Left ventricle myocardium superior (tissue), 1 donor: ENCODE measurements at regions not wholly inside any gene's neighbourhood (a gene's known extent, or its start where the extent isn't known, plus 50 kb on each side); places are given as distances from the start of the nearest gene placed in this dataset.
"Not testable (repeated sequence)": the region's sequence is repeated elsewhere in the genome, so short reads cannot be mapped to it uniquely, and the experiment has no call there.

Experiments
- ATAC-seq: fragments of 200-7000 bp; cut with Tn5 transposase; one replicate; pipeline ENCODE4 v1.9.1; 2020; ENCODE audit warnings: mild to moderate bottlenecking, moderate library complexity
- DNase-seq: peaks from one replicate; pipeline ENCODE4 v3.0.0-alpha.2; 2020
- intact Hi-C: fragments of 100-400 bp; cut with micrococcal nuclease; formaldehyde crosslinking; loops from one replicate; pipeline ENCODE4 v1.11.0; 2022
- donor health status: DM: no; HTN: yes; CAD: no; lungs with severe emphysema.

DNA sequence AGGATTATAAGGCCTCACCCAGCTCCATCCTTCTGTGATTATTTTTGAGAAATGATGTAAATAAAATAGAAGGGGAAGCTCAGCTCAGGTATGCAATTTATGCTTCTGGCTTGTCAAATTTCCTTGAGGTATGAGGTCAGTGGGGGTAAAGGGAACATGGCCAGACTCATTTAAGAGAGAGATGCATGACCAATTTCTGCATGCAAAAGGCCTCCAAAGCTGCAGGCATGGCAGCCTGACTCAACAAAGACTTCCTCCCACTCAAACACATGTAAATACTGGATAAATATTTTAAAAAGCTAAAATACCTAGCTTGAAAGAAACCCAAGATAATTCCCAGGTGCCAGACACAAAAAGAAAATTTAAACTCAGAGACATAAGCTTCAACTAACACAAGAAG, 101.4 kb upstream of the SLC1A3 start:
- ATAC-seq (no peak), DNase-seq (no peak)
- intact Hi-C loops, result loop anchor here (10.0 kb wide), 1 partner anchor 90 kb away; no protein-coding TSS in a partner anchor

GRCh38 chr5:36507332-36507952, 99.0 kb upstream of the SLC1A3 start:
- intact Hi-C loops, result loop anchor here (10.0 kb wide), 1 partner anchor 93 kb away; no protein-coding TSS in a partner anchor
- DNase-seq (peak; percentile 85), ATAC-seq (peak; percentile 76)

- not testable (repeated sequence) for ATAC-seq, DNase-seq
- intact Hi-C loops, result loop anchor here (10.0 kb wide), 1 partner anchor 94 kb away; no protein-coding TSS in a partner anchor
These were observed 98.1 kb upstream of the SLC1A3 start for GRCh38 chr5:36508331-36508730.

- intact Hi-C loops, DNase-seq: not testable (repeated sequence)
These were observed 92.8 kb upstream of the SLC1A3 start for GRCh38 chr5:36513647-36514046.

GRCh38 chr5:36519881-36520280, 86.5 kb upstream of the SLC1A3 start:
- DNase-seq (no peak), ATAC-seq (no peak)
- intact Hi-C loops, result no loop called here

More at GRCh38 chr5:36513647-36514046, 92.8 kb upstream of the SLC1A3 start:
- ATAC-seq, result not testable (repeated sequence)

DNA sequence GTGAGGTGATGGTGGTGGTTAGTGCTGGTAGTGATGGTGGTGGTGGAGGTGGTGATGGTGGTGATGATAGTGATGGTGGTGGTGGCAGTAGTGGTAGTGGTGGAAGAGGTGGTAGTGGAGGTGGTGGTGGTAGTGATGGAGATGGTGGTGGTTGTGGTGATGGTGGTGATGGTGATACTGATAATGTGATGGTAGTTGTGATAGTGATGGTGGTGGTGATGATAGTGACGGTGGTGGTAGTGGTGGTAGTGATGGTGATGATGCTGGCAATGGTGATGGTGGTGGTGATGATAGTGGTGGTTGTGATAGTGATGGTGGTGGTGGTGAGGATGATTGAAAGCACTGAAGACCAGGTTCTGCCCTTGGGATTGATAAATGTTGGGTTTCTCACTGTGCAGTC, 85.2 kb upstream of the SLC1A3 start:
- ATAC-seq (no peak), DNase-seq (no peak)
- intact Hi-C loops, result no loop called here

DNA sequence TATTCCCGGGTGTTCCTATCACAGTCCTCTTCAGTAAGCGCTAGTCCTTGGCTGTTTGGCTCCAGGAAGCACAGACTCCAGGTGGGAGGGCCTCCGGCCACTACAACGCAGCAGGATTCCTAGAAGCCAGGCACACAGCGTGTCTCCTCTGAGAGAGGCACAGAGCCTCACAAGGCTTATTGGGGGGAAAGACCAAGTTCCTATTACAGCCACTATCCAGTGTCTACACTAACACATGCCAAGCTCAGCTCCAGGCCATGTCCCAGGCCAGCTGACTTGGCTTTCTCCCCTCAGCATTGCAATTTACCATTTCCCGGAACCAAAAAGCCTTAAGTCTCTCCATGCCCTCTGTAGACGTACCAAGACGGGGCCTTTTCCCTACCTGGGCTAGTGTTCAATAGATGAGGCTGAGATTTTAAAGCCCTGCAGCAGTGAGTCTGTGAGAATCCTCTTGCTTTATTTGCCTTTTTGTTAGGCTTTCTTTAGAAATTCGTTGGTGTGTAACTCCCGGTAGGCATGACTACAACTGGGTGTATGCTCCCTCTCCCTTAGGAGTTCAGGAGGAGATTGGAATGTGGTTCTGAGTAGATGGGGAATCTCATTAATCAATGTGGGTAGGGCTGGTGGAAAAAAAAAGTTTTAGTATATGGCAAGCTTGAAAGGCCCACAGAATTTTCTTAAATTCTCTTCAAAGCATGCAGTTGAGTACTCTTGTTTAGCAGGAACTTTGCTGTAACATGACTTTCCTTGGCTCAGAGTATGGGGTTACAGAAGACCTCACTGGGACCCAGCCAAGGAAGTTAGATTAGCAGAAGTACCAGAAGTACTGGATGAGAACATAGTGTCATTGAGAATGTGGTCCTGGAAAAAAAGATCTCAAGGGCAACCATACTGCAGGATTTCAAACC, 84.3 kb upstream of the SLC1A3 start:
- peak; percentile 47 for DNase-seq
- ATAC-seq, result peak; percentile 95
- intact Hi-C loops, result no loop called here

GRCh38 chr5:36522746-36523065, 83.7 kb upstream of the SLC1A3 start:
- DNase-seq, result peak; percentile 42
- no peak for ATAC-seq
- intact Hi-C loops, result no loop called here

GRCh38 chr5:36523450-36523849, 83.0 kb upstream of the SLC1A3 start:
- DNase-seq (no peak), ATAC-seq (no peak)
- intact Hi-C loops, result no loop called here

DNA sequence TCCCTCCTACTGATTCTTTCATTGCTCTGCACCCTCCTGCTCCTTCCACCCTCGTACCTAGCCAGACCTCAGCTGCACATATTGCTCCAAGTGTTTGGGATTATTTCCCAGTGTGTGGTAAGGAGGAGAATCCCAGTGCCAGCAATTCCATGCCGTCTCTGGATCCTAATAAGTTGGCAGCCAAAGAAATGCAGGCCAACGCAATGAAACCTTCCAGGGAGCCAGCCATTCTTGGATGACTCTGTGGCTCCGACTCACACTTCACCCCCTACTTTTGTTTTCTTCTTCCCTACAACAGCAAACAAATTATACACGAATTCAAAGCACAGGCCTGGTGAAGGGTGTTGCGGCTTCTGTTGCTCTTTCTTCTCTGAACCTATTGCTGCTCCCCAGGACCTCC, 82.5 kb upstream of the SLC1A3 start:
- no peak for DNase-seq
- peak; percentile 2 for ATAC-seq
- intact Hi-C loops, result no loop called here

DNA sequence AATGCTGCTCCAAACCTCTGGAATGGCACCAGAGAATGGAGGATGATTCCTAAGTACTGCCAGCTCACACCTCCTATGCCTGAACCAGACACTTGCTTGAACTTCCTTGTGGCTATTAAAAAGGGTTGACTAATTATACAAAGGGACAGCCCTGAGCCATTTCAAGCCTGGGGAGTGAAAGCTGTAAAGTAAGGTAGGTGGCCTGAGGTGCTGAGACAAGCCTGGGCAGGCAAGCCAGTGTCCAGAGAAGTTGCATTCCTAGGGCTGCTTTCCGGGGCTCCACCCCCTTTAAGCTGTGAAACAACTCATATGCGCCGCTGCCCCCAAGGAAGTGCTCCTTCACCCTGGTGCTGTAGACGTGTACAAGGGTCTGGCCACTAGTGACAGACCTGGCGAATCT, 79.9 kb upstream of the SLC1A3 start:
- DNase-seq, result no peak
- intact Hi-C loops, result no loop called here
- no peak for ATAC-seq

DNA sequence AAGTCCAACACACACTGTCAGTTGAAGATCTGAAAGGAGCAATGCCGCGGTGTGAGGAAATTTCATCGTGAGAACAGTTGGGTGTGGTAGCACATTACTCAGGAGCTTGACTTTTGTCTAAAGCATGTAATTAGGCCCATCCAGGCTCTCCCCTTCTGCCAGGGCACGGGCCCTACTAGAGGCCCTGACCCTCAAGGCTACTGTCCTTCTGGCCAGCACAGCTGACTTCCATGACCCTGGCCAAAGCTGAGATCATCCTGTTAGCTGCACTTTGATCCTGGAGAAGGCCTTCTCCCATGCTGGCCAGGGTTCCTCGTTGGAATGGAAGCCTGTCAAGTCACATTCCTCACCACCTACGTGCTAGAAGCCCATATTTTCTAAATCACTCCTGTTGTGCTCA, 77.8 kb upstream of the SLC1A3 start:
- intact Hi-C loops, result no loop called here
- ATAC-seq (no peak), DNase-seq (no peak)

DNA sequence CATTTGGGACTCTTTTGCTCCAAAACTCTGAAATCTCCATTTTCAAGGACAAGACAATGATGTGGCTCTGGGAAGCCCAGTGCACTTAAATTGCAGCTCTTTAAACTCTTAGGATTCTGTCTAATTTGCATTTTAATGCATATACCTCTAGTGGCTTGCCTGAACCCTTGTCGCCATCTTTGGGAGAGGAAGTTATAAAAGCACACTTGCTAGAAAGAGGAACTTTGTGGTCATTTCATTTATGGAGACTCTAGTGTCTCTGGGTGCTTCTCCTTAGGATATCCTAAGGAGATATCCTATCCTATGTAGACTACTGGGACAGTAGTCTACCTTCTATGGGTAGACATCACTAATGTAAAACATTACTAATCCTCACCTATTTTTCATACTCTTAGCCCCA, 77.3 kb upstream of the SLC1A3 start:
- ATAC-seq (no peak), DNase-seq (no peak)
- intact Hi-C loops, result no loop called here

DNA sequence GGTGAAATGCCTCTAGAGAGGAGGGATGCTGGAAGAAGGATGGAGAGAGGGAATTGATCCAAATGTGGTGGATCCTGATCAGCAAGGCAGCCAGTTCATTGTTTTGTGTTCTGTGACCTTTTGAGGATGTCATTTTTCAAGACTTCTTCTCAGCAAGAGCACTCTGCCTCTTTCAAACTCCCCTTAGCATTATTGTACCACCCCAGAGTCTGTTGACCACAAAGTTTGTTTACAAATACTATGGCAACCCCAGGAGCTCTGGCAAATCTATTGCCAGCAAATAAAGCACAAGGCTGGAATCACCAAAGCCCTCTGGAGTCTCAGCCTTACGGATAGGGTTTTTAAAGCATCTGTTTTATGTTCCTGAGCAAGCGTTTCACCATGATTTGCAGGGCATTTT, 76.2 kb upstream of the SLC1A3 start:
- DNase-seq (no peak), ATAC-seq (peak; percentile 17)
- intact Hi-C loops, result no loop called here

GRCh38 chr5:36531401-36531800, 75.0 kb upstream of the SLC1A3 start:
- DNase-seq, result no peak
- ATAC-seq, result no peak
- intact Hi-C loops, result no loop called here

DNA sequence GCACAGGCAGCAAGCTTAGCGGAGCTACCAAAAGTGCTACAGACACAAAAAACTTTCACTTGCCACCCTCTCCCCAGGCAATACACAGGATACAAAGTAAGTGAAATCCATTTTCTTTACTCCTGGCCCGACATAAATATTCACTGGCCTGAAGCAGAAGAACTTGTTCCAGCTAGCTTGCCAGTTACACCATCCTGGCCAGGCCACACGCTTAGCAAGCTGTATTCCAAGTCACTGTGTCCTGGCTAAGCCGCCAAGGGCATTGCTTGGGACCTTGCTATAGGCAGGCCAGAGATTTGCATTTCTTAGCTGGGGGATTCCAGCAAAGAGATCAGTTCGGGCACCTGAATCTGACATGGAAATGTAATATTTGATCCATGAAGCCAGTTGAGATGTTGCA, 71.0 kb upstream of the SLC1A3 start:
- intact Hi-C loops, result no loop called here
- ATAC-seq (peak; percentile 94), DNase-seq (peak; percentile 72)

DNA sequence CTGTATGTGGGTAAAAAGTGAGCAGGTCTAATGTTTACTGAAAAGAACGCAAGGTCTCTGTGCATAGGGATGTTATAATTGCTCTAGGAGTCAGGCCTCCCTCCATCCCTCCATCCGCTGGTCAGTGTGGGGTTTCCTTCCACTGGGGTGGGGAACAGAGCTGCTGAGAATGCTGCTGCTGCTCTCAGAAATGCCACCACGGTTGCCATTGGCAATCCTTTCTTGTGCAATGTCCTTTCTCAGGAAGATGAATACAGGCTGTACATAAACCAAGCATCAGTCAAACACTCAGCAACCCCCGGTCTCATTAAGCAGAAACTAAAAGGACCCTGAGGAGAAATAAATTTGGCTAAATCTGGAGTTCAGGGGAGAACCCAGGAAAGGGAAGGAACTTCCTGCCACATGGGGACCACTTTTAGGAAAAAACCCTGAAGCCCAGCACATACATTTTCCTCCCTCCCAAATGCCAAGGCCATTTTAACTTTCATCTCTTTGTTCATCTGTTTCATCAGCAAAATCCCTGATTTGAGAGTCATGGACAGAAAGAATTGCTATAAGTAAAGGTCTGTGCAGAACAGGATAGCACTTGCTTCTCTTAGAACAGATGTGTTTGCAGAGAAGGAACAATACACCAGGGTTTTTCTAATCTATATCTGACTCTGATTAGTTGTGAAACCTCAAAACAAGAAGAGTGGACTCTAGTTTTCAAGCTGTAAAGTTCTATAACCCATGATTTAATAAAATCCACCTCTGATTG, 70.4 kb upstream of the SLC1A3 start:
- no peak for DNase-seq
- intact Hi-C loops, result no loop called here
- peak; percentile 8 for ATAC-seq

GRCh38 chr5:36536616-36537005, 69.8 kb upstream of the SLC1A3 start:
- intact Hi-C loops, result no loop called here
- no peak for ATAC-seq

DNA sequence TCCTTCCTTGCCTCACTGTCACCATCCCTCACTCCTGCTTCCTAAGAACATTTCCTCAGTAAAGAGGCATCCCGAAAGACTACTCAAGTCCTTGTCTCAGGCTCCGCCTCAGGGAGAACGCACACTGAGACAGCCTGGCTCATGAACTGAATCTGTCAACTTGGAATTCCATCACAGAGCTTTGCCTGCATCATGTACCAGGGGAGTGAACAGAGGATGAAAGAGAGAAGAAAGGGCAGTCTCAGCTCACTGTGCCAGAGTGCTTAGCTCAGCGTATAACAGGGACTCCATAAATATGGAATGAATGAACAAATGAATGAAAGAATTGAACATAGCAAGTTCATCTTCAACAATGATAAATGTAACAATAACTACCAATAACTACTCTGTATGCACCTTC, 68.7 kb upstream of the SLC1A3 start:
- no peak for DNase-seq
- intact Hi-C loops, result no loop called here
- peak; percentile 72 for ATAC-seq

More at GRCh38 chr5:36536616-36537005, 69.8 kb upstream of the SLC1A3 start:
- no peak for DNase-seq
